ENCODE measurements at regions not wholly inside any gene's neighbourhood (a gene's known extent, or its start where the extent isn't known, plus 50 kb on each side); places are given as distances from the start of the nearest gene placed in this dataset.

DNA sequence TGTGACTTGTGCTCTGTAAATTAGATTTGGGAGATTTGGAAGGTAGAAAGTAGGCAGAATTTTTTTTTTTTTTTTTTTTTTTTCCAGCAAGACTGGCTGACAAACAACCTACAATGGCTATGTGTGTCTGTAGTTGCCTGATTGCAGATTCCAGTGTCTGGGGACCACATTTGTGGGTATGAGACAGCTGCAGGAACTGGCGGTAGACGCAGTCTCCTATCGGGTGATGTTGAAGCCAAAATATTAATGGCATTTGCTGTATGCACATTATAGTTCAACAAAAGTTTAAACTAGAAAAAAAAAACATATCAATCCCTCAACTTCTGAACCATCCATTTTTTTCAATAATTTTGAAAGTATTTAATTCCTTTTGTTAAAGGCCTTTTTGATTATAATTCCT, 665.2 kb downstream of the TOX3 start:
- FAIRE-seq = no peak
- no peak overlapping the region for H3K9ac ChIP-seq (replicated peaks; ENCODE audit: extremely low read depth, insufficient read depth, low read length)
- intact Hi-C loops (cut with micrococcal nuclease) = no loop called here
- no peak overlapping the region for H3K4me3 ChIP-seq (replicated peaks in 1 of 3; ENCODE audit: insufficient read depth in 1 of 3, low read depth in 1 of 3, low read length in 3 of 3)
- H3K9me3 ChIP-seq (replicated peaks; ENCODE audit: control insufficient read depth, insufficient read depth, low read length) = peaks cover 2% of the 10 kb centered on the region
- dilution Hi-C loops (cut with MboI; ENCODE audit: extremely low pct_ligation_motif_present, low sequenced_read_pairs) = no loop called here
- H3K79me2 ChIP-seq (ENCODE audit: control insufficient read depth, insufficient read depth, low read length) = no peaks in the 10 kb centered on the region
- no peak for TF ChIP-seq POLR2A (IDR thresholded peaks at IDR 0.05; ENCODE audit: low read depth, low read length)
- TF ChIP-seq, protein P1, sequence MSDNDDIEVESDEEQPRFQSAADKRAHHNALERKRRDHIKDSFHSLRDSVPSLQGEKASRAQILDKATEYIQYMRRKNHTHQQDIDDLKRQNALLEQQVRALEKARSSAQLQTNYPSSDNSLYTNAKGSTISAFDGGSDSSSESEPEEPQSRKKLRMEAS (IDR thresholded peaks at IDR 0.05; ENCODE audit: insufficient read depth, insufficient read length) = no peak
- TF ChIP-seq, protein P2, sequence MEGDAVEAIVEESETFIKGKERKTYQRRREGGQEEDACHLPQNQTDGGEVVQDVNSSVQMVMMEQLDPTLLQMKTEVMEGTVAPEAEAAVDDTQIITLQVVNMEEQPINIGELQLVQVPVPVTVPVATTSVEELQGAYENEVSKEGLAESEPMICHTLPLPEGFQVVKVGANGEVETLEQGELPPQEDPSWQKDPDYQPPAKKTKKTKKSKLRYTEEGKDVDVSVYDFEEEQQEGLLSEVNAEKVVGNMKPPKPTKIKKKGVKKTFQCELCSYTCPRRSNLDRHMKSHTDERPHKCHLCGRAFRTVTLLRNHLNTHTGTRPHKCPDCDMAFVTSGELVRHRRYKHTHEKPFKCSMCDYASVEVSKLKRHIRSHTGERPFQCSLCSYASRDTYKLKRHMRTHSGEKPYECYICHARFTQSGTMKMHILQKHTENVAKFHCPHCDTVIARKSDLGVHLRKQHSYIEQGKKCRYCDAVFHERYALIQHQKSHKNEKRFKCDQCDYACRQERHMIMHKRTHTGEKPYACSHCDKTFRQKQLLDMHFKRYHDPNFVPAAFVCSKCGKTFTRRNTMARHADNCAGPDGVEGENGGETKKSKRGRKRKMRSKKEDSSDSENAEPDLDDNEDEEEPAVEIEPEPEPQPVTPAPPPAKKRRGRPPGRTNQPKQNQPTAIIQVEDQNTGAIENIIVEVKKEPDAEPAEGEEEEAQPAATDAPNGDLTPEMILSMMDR (IDR thresholded peaks at IDR 0.05; ENCODE audit: extremely low read depth in 1 of 2, insufficient read depth in 1 of 2, low read depth in 1 of 2, low read length in 2 of 2) = no peak
- TF ChIP-seq POLR2AphosphoS5 (IDR thresholded peaks at IDR 0.05; ENCODE audit: insufficient read depth, low read depth, low read length) = no peak
- TF ChIP-seq MYC (IDR thresholded peaks at IDR 0.05; ENCODE audit: low read depth, low read length) = no peak
- TF ChIP-seq FOS (IDR thresholded peaks at IDR 0.05; ENCODE audit: borderline replicate concordance, insufficient read depth, low read length) = no peak
- TF ChIP-seq EZH2 (IDR thresholded peaks at IDR 0.05; ENCODE audit: borderline replicate concordance, low read depth, low read length, severe bottlenecking) = no peak
- no peak for TF ChIP-seq GATA2 (IDR thresholded peaks at IDR 0.05; ENCODE audit: insufficient read depth, insufficient read length, low read depth, low read length)
- no peak for TF ChIP-seq JUN (IDR thresholded peaks at IDR 0.05; ENCODE audit: borderline replicate concordance, insufficient read depth, insufficient read length, low read depth)
- ChIA-PET CTCF (no interaction called here), POLR2A (no interaction called here)
- no peaks in the 10 kb centered on the region for H3K4me1 ChIP-seq (ENCODE audit: control insufficient read depth, extremely low read depth, insufficient read depth, low read length)
- H3K27me3 ChIP-seq (ENCODE audit: control insufficient read depth in 2 of 2, insufficient read depth in 2 of 2, low read length in 2 of 2) = no peaks in the 10 kb centered on the region
- no peak for DNase-seq (ENCODE audit: low read depth, low spot score)
- no peaks in the 10 kb centered on the region for H3K36me3 ChIP-seq (ENCODE audit: control insufficient read depth in 2 of 2, extremely low read depth in 1 of 2, insufficient read depth in 2 of 2, low read length in 2 of 2)
- BruUV-seq (replicated peaks) = no TSS peak
- H2AFZ ChIP-seq (ENCODE audit: low read depth, low read length) = no peak overlapping the region
- no peaks in the 10 kb centered on the region for H3K9me1 ChIP-seq (replicated peaks; ENCODE audit: control insufficient read depth, extremely low read depth, insufficient read depth, low read length)
- no peak overlapping the region for H3K27ac ChIP-seq (ENCODE audit: insufficient read depth, low read depth, low read length)
- H3K4me2 ChIP-seq (ENCODE audit: insufficient read depth, low read length) = no peak overlapping the region
- H4K20me1 ChIP-seq (replicated peaks; ENCODE audit: control insufficient read depth, extremely low read depth, insufficient read depth, low read length) = no peaks in the 10 kb centered on the region

Data from endothelial cell of umbilical vein (primary cell).